PC-9 (cell line): ENCODE measurements at regions not wholly inside any gene's neighbourhood (a gene's known extent, or its start where the extent isn't known, plus 50 kb on each side); places are given as distances from the start of the nearest gene placed in this dataset.

Source experiments
- BruUV-seq: library from RNA; stranded (reverse); fragments of 400-500 nt; replicated peaks from 2 replicates; lab custom pipeline; 2021; lab: Mats Ljungman, UMichigan
- CTCF ChIA-PET: fragments of 300-600 bp; sonication (Branson Sonifier 250); formaldehyde crosslinking; loops from one replicate; lab custom pipeline; 2022; ENCODE audit warnings: antibody characterized with exemption; lab: Charles Lee
- POLR2A ChIA-PET: fragments of 300-600 bp; sonication (Branson Sonifier 250); formaldehyde crosslinking; loops from one replicate; lab custom pipeline; 2022; ENCODE audit warnings: antibody characterized with exemption; ENCODE audit not compliant: unreplicated experiment; lab: Charles Lee
- DNase-seq, 2 experiments: peaks; one replicate each; pipeline versions ENCODE4 v3.0.0 to v3.0.0-alpha.2; 2015 to 2022; ENCODE audit warnings: mixed read lengths in 1 of 2
- H2AFZ ChIP-seq: fragments of 200-600 bp; sonication (generic); 2 replicates; pipeline ENCODE4 v1.8.1; 2017; ENCODE audit warnings: antibody characterized with exemption
- H3F3A ChIP-seq: fragments of 200-600 bp; sonication (generic); 2 replicates; pipeline ENCODE4 v1.8.1; 2017; ENCODE audit warnings: antibody characterized with exemption, mild to moderate bottlenecking, low read depth; ENCODE audit not compliant: insufficient read depth
- H3K27ac ChIP-seq: fragments of 200-600 bp; sonication (generic); 2 replicates; pipeline ENCODE4 v1.6.1; 2016; ENCODE audit warnings: mixed run types
- H3K27me3 ChIP-seq: fragments of 200-600 bp; sonication (generic); 2 replicates; pipeline ENCODE4 v1.6.1; 2016; ENCODE audit warnings: low read depth, mixed run types; ENCODE audit not compliant: insufficient read depth
- H3K36me3 ChIP-seq: fragments of 200-600 bp; sonication (generic); 2 replicates; pipeline ENCODE4 v1.6.1; 2016; ENCODE audit warnings: low read depth, mixed run types
- H3K4me1 ChIP-seq: fragments of 200-600 bp; sonication (generic); replicated peaks from 2 replicates; pipeline ENCODE4 v1.6.1; 2016; ENCODE audit warnings: mixed run types; ENCODE audit not compliant: insufficient read depth
- H3K4me2 ChIP-seq: fragments of 200-600 bp; sonication (generic); 2 replicates; pipeline ENCODE4 v1.6.1; 2017; ENCODE audit warnings: mixed run types
- H3K4me3 ChIP-seq: fragments of 200-600 bp; sonication (generic); 2 replicates; pipeline ENCODE4 v1.6.1; 2016; ENCODE audit warnings: mixed run types
- H3K79me2 ChIP-seq: fragments of 200-600 bp; sonication (generic); 2 replicates; pipeline ENCODE4 v1.6.1; 2017; ENCODE audit warnings: low read depth, mixed run types
- H3K9me2 ChIP-seq: fragments of 200-600 bp; sonication (generic); 2 replicates; pipeline ENCODE4 v1.8.1; 2017; ENCODE audit warnings: mild to moderate bottlenecking; ENCODE audit not compliant: insufficient read depth
- H3K9me3 ChIP-seq: fragments of 200-600 bp; sonication (generic); 2 replicates; pipeline ENCODE4 v1.8.1; 2016; ENCODE audit warnings: low read depth; ENCODE audit not compliant: insufficient read depth
- H4K20me1 ChIP-seq: fragments of 200-600 bp; sonication (generic); 2 replicates; pipeline ENCODE4 v1.8.1; 2017; ENCODE audit not compliant: insufficient read depth
- CTCF ChIP-seq: fragments of 200-600 bp; sonication (generic); conservative IDR thresholded peaks from 2 replicates; pipeline ENCODE4 v1.6.1; 2017; ENCODE audit warnings: mixed run types, antibody characterized with exemption, mild to moderate bottlenecking, moderate library complexity
- EZH2 ChIP-seq: fragments of 200-600 bp; sonication (generic); IDR thresholded peaks from 2 replicates; pipeline ENCODE4 v1.8.0; 2017; ENCODE audit warnings: antibody characterized with exemption, low read depth
- intact Hi-C: fragments of 100-400 bp; cut with micrococcal nuclease; formaldehyde crosslinking; loops from one replicate; pipeline ENCODE4 v1.10.0; 2022; ENCODE audit not compliant: unreplicated experiment

- no peak overlapping the region for H3K4me3 ChIP-seq
- no peak overlapping the region for H3K27ac ChIP-seq
- no peak for DNase-seq
- H3K9me2 ChIP-seq = no peaks in the 10 kb centered on the region; the same call in 1 of the 2 replicates
- H2AFZ ChIP-seq = no peak overlapping the region
- CTCF ChIA-PET = no interaction called here
- POLR2A ChIA-PET = no interaction called here
- no peaks in the 10 kb centered on the region for H3K79me2 ChIP-seq
- H3K4me1 ChIP-seq = no peaks in the 10 kb centered on the region
- no peaks in the 10 kb centered on the region for H3K27me3 ChIP-seq
- H3K36me3 ChIP-seq = no peaks in the 10 kb centered on the region
- H3K9me3 ChIP-seq = 0 out of 2 replicates have a peak, but pooled peaks cover 9% of the 10 kb centered on the region
- no peak for TF ChIP-seq CTCF
- no peak for TF ChIP-seq EZH2
- H3K4me2 ChIP-seq = no peak overlapping the region
- H4K20me1 ChIP-seq = no peaks in the 10 kb centered on the region
- no TSS peak for BruUV-seq
- intact Hi-C loops = no loop called here
- H3F3A ChIP-seq = no peaks in the 10 kb centered on the region
These were observed 55.0 kb upstream of the TMTC1 start for GRCh38 chr12:29838768-29839167.
